ENCODE measurements at regions not wholly inside any gene's neighbourhood (a gene's known extent, or its start where the extent isn't known, plus 50 kb on each side); places are given as distances from the start of the nearest gene placed in this dataset.

GRCh38 chr2:57333221-57333620 is 713.4 kb upstream of the VRK2 start (continued):
- TF ChIP-seq CHD7 (IDR thresholded peaks at IDR 0.05; ENCODE audit: insufficient replicate concordance, low read length) (no peak), HDAC6 (IDR thresholded peaks at IDR 0.05; ENCODE audit: low read depth, low read length) (no peak)

All from H1 (cell line).